ENCODE measurements at regions not wholly inside any gene's neighbourhood (a gene's known extent, or its start where the extent isn't known, plus 50 kb on each side); places are given as distances from the start of the nearest gene placed in this dataset.
A peak's percentile ranks its signal among the peaks of the same experiment; 100 is the strongest.

GRCh38 chr2:8045081-8045614, 636.7 kb upstream of the ID2 start:
- Histone ChIP-seq H3K27me3 (ENCODE audit: insufficient read depth, low read length) (no peaks in the 10 kb centered on the region), H2AFZ (ENCODE audit: low read length) (no peak overlapping the region), H2BK15ac (ENCODE audit: low read depth, low read length) (no peak overlapping the region), H3K79me1 (ENCODE audit: insufficient read depth, low read depth, low read length, poor library complexity, severe bottlenecking) (no peaks in the 10 kb centered on the region), H3K56ac (ENCODE audit: insufficient read length, low read depth, low read length) (no peak overlapping the region), H4K91ac (ENCODE audit: insufficient read length, low read depth, low read length) (no peak overlapping the region), H2BK20ac (ENCODE audit: low read depth, low read length, poor library complexity, severe bottlenecking) (no peak overlapping the region), H3K18ac (ENCODE audit: insufficient read length, low read depth, low read length) (no peak overlapping the region), H3K9ac (ENCODE audit: extremely low read depth, insufficient read length, low read length) (no peak overlapping the region), H3K23ac (ENCODE audit: insufficient read length, low read depth, low read length) (no peak overlapping the region), H2BK120ac (ENCODE audit: low read depth, low read length, poor library complexity, severe bottlenecking) (no peak overlapping the region), H2AK5ac (ENCODE audit: insufficient read length, low read length) (no peak overlapping the region), H4K5ac (ENCODE audit: insufficient read length, low read depth, low read length) (no peak overlapping the region), H3K4me1 (ENCODE audit: insufficient read depth, low read length) (no peaks in the 10 kb centered on the region), H3K4me2 (ENCODE audit: insufficient read depth, insufficient read length, low read length) (no peak overlapping the region), H4K20me1 (ENCODE audit: control insufficient read depth, insufficient read depth, insufficient read length) (no peaks in the 10 kb centered on the region), H3K9me3 (ENCODE audit: control insufficient read depth, low read depth, low read length) (no peaks in the 10 kb centered on the region), H4K8ac (replicated peaks; ENCODE audit: insufficient read length, low read depth, low read length) (no peak overlapping the region), H2BK12ac (ENCODE audit: insufficient read length, low read depth, low read length) (no peak overlapping the region), H3K4ac (ENCODE audit: low read depth, low read length) (no peak overlapping the region), H3T11ph (ENCODE audit: low read length) (no peak overlapping the region), H3K14ac (ENCODE audit: insufficient read depth, low read length) (no peak overlapping the region), H3K23me2 (ENCODE audit: insufficient read length, low read depth, low read length, poor library complexity, severe bottlenecking) (no peaks in the 10 kb centered on the region), H3K27ac (ENCODE audit: insufficient read length, low read depth, low read length) (no peak overlapping the region), H2BK5ac (ENCODE audit: insufficient read length, low read length) (no peak overlapping the region), H3K79me2 (ENCODE audit: insufficient read depth, low read length) (no peaks in the 10 kb centered on the region)
- peaks cover 0 to 15% (median 7%) of the 10 kb centered on the region in 3 experiments; a peak in 3 of 7 replicates for H3K36me3 Mint-ChIP-seq (ENCODE audit: insufficient read depth in 1 of 3, low read depth in 3 of 3)
- TF ChIP-seq CTCF (conservative IDR thresholded peaks at IDR 0.05) = no peak
- H3K27ac Mint-ChIP-seq = peak overlapping the region in 1 of 3 experiments; percentile 22; a peak in 1 of 7 replicates
- H3K9me3 Mint-ChIP-seq = peaks cover 12% of the 10 kb centered on the region in 2 experiments
- no CpG with 5 or more reads among the region's 6 CpGs for WGBS (ENCODE audit: extremely low coverage, insufficient read length, low lambda C conversion rate)
- H3K4me1 Mint-ChIP-seq = peaks cover 0 to 4% of the 10 kb centered on the region in 2 experiments; a peak in 2 of 4 replicates
- no peak for DNase-seq
- no peak overlapping the region for H3K4me3 Mint-ChIP-seq
- peaks cover 3% of the 10 kb centered on the region for H3K27me3 Mint-ChIP-seq (ENCODE audit: low read depth)

All from H9 (cell line).